ENCODE measurements at regions not wholly inside any gene's neighbourhood (a gene's known extent, or its start where the extent isn't known, plus 50 kb on each side); places are given as distances from the start of the nearest gene placed in this dataset.

GRCh38 chr5:60163762-60164161, 270.2 kb upstream of the PDE4D start:
- intact Hi-C loops (cut with micrococcal nuclease): no loop called here
- no CpG with 5 or more reads among the region's 1 CpG for WGBS (ENCODE audit: insufficient coverage)
- CTCF ChIA-PET: no interaction called here

GRCh38 chr5:60162441-60162840, 268.9 kb upstream of the PDE4D start:
- TF ChIP-seq EZH2 (IDR thresholded peaks at IDR 0.05; ENCODE audit: borderline replicate concordance, insufficient read depth, low read depth, low read length, poor library complexity, severe bottlenecking) (no peak), CTCF (IDR thresholded peaks at IDR 0.05) (no peak)
- Mint-ChIP-seq H3K27ac (no peak overlapping the region), H3K9me3 (ENCODE audit: insufficient read depth) (no peaks in the 10 kb centered on the region), H3K27me3 (no peaks in the 10 kb centered on the region), H3K4me1 (no peaks in the 10 kb centered on the region), H3K4me3 (no peak overlapping the region)
- ATAC-seq (ENCODE audit: low read depth): no peak
- Histone ChIP-seq H3K4me3 (ENCODE audit: control extremely low read depth in 1 of 5, extremely low read depth in 1 of 5, insufficient read depth in 1 of 5, low read depth in 2 of 5, low read length in 4 of 5) (no peak overlapping the region), H3K9me3 (ENCODE audit: control extremely low read depth in 1 of 3, control insufficient read depth in 2 of 3, insufficient read depth in 1 of 3, low read length in 2 of 3) (peaks cover 2 to 4% (median 2%) of the 10 kb centered on the region in 3 donors), H3K4me1 (ENCODE audit: control insufficient read depth in 2 of 2, insufficient read depth in 2 of 2, low read length in 2 of 2) (no peaks in the 10 kb centered on the region), H3K4me2 (replicated peaks; ENCODE audit: low read depth, low read length, poor library complexity, severe bottlenecking) (no peak overlapping the region), H3K27me3 (replicated peaks in 1 of 4; ENCODE audit: control extremely low read depth in 1 of 4, control insufficient read depth in 3 of 4, insufficient read depth in 4 of 4, low read length in 3 of 4) (no peaks in the 10 kb centered on the region), H2AFZ (ENCODE audit: insufficient read depth, low read depth, low read length, poor library complexity, severe bottlenecking) (no peak overlapping the region), H3K27ac (ENCODE audit: low read length in 2 of 2) (no peak overlapping the region), H3K36me3 (replicated peaks in 1 of 2; ENCODE audit: control extremely low read depth in 1 of 2, control insufficient read depth in 1 of 2, extremely low read depth in 1 of 2, insufficient read depth in 2 of 2, low read length in 1 of 2) (no peaks in the 10 kb centered on the region), H3K9ac (ENCODE audit: low read length) (no peak overlapping the region), H3K79me2 (ENCODE audit: control insufficient read depth, insufficient read depth, low read length) (no peaks in the 10 kb centered on the region), H4K20me1 (ENCODE audit: control insufficient read depth, insufficient read depth, low read length, poor library complexity, severe bottlenecking) (no peaks in the 10 kb centered on the region)
- no peak for DNase-seq
- CTCF ChIA-PET: interaction anchor here (0.6 kb wide), 2 partner anchors 836 to 1963 kb away, joined by 3 to 4 read pairs; no protein-coding TSS in a partner anchor
- POLR2A ChIA-PET: no interaction called here
- intact Hi-C loops (cut with micrococcal nuclease): no loop called here
- no CpG with 5 or more reads among the region's 1 CpG for WGBS (ENCODE audit: insufficient coverage)

More at GRCh38 chr5:60163762-60164161, 270.2 kb upstream of the PDE4D start:
- Mint-ChIP-seq H3K27ac (no peak overlapping the region), H3K9me3 (ENCODE audit: insufficient read depth) (peaks cover 2% of the 10 kb centered on the region), H3K4me3 (no peak overlapping the region), H3K27me3 (no peaks in the 10 kb centered on the region), H3K4me1 (no peaks in the 10 kb centered on the region)
- H3K27ac ChIP-seq (ENCODE audit: low read length in 2 of 2): no peak overlapping the region
- H4K20me1 ChIP-seq (ENCODE audit: control insufficient read depth, insufficient read depth, low read length, poor library complexity, severe bottlenecking): no peaks in the 10 kb centered on the region
- TF ChIP-seq CTCF (IDR thresholded peaks at IDR 0.05) (no peak), EZH2 (IDR thresholded peaks at IDR 0.05; ENCODE audit: borderline replicate concordance, insufficient read depth, low read depth, low read length, poor library complexity, severe bottlenecking) (no peak)
- peaks cover 2 to 4% (median 2%) of the 10 kb centered on the region in 3 donors for H3K9me3 ChIP-seq (ENCODE audit: control extremely low read depth in 1 of 3, control insufficient read depth in 2 of 3, insufficient read depth in 1 of 3, low read length in 2 of 3)
- H3K9ac ChIP-seq (ENCODE audit: low read length): no peak overlapping the region
- no peaks in the 10 kb centered on the region for H3K4me1 ChIP-seq (ENCODE audit: control insufficient read depth in 2 of 2, insufficient read depth in 2 of 2, low read length in 2 of 2)
- H3K4me3 ChIP-seq (ENCODE audit: control extremely low read depth in 1 of 5, extremely low read depth in 1 of 5, insufficient read depth in 1 of 5, low read depth in 2 of 5, low read length in 4 of 5): no peak overlapping the region
- H3K36me3 ChIP-seq (replicated peaks in 1 of 2; ENCODE audit: control extremely low read depth in 1 of 2, control insufficient read depth in 1 of 2, extremely low read depth in 1 of 2, insufficient read depth in 2 of 2, low read length in 1 of 2): no peaks in the 10 kb centered on the region
- H3K79me2 ChIP-seq (ENCODE audit: control insufficient read depth, insufficient read depth, low read length): no peaks in the 10 kb centered on the region
- ATAC-seq (ENCODE audit: low read depth) (no peak), DNase-seq (no peak)
- POLR2A ChIA-PET: no interaction called here
- H2AFZ ChIP-seq (ENCODE audit: insufficient read depth, low read depth, low read length, poor library complexity, severe bottlenecking): no peak overlapping the region
- H3K27me3 ChIP-seq (replicated peaks in 1 of 4; ENCODE audit: control extremely low read depth in 1 of 4, control insufficient read depth in 3 of 4, insufficient read depth in 4 of 4, low read length in 3 of 4): no peaks in the 10 kb centered on the region
- no peak overlapping the region for H3K4me2 ChIP-seq (replicated peaks; ENCODE audit: low read depth, low read length, poor library complexity, severe bottlenecking)
